Neural crest cell (in vitro differentiated cells): ENCODE measurements at regions not wholly inside any gene's neighbourhood (a gene's known extent, or its start where the extent isn't known, plus 50 kb on each side); places are given as distances from the start of the nearest gene placed in this dataset.

Experiments
- DNase-seq: peaks from one replicate; pipeline ENCODE4 v3.0.0; 2021; ENCODE audit warnings: low read depth, mixed read lengths, low spot score
- H3K27ac Mint-ChIP-seq: one replicate; pipeline ENCODE4 v1.8.0; 2021; ENCODE audit warnings: mild to moderate bottlenecking, mixed read lengths; ENCODE audit not compliant: unreplicated experiment
- H3K27me3 Mint-ChIP-seq: 2 replicates; pipeline ENCODE4 v1.8.0; 2021; ENCODE audit warnings: low read depth, mild to moderate bottlenecking, mixed read lengths
- H3K36me3 Mint-ChIP-seq: 2 replicates; pipeline ENCODE4 v1.8.0; 2021; ENCODE audit warnings: low read depth, mild to moderate bottlenecking, mixed read lengths
- H3K4me1 Mint-ChIP-seq: 2 replicates; pipeline ENCODE4 v1.8.0; 2021; ENCODE audit warnings: mixed read lengths
- H3K4me3 Mint-ChIP-seq: one replicate; pipeline ENCODE4 v1.8.0; 2021; ENCODE audit warnings: mild to moderate bottlenecking, mixed read lengths
- H3K9me3 Mint-ChIP-seq: 2 replicates; pipeline ENCODE4 v1.8.0; 2021; ENCODE audit warnings: mixed read lengths
- CTCF ChIP-seq: fragments of 200-600 bp; sonication (generic); conservative IDR thresholded peaks from 2 replicates; pipeline ENCODE4 v1.5.0; 2021; ENCODE audit warnings: antibody characterized with exemption, mild to moderate bottlenecking

- Mint-ChIP-seq H3K4me3 (no peak overlapping the region), H3K36me3 (peaks cover 7% of the 10 kb centered on the region), H3K9me3 (peaks cover 4% of the 10 kb centered on the region), H3K27me3 (no peaks in the 10 kb centered on the region), H3K4me1 (no peaks in the 10 kb centered on the region), H3K27ac (no peak overlapping the region)
- no peak for DNase-seq
- no peak for TF ChIP-seq CTCF
Measured at GRCh38 chr16:35754391-35755369, 2295.3 kb downstream of the TP53TG3F start.

GRCh38 chr16:35788381-35788780 lies 2329.0 kb downstream of the TP53TG3F start:
- Mint-ChIP-seq H3K9me3 (peaks cover 4% of the 10 kb centered on the region), H3K27me3 (no peaks in the 10 kb centered on the region), H3K27ac (no peak overlapping the region), H3K4me1 (no peaks in the 10 kb centered on the region), H3K4me3 (no peak overlapping the region), H3K36me3 (no peaks in the 10 kb centered on the region)
- no peak for TF ChIP-seq CTCF
- no peak for DNase-seq

GRCh38 chr16:35792516-35793285 lies 2333.3 kb downstream of the TP53TG3F start:
- Mint-ChIP-seq H3K4me1 (no peaks in the 10 kb centered on the region), H3K9me3 (peaks cover 7% of the 10 kb centered on the region), H3K27me3 (no peaks in the 10 kb centered on the region), H3K36me3 (peaks cover 3% of the 10 kb centered on the region), H3K27ac (no peak overlapping the region), H3K4me3 (no peak overlapping the region)
- no peak for TF ChIP-seq CTCF
- no peak for DNase-seq

GRCh38 chr16:35793601-35794000 lies 2334.2 kb downstream of the TP53TG3F start:
- Mint-ChIP-seq H3K36me3 (peaks cover 5% of the 10 kb centered on the region), H3K4me3 (no peak overlapping the region), H3K4me1 (no peaks in the 10 kb centered on the region), H3K27ac (no peak overlapping the region), H3K9me3 (peaks cover 9% of the 10 kb centered on the region), H3K27me3 (no peaks in the 10 kb centered on the region)
- TF ChIP-seq CTCF = no peak
- no peak for DNase-seq

- no peaks in the 10 kb centered on the region for H3K27me3 Mint-ChIP-seq
- TF ChIP-seq CTCF = no peak
- H3K4me1 Mint-ChIP-seq = no peaks in the 10 kb centered on the region
- H3K4me3 Mint-ChIP-seq = no peak overlapping the region
- peaks cover 11% of the 10 kb centered on the region for H3K9me3 Mint-ChIP-seq
- peaks cover 7% of the 10 kb centered on the region for H3K36me3 Mint-ChIP-seq
- DNase-seq = no peak
- no peak overlapping the region for H3K27ac Mint-ChIP-seq
Measured at GRCh38 chr16:35794896-35795295, 2335.5 kb downstream of the TP53TG3F start.
